ENCODE measurements at regions not wholly inside any gene's neighbourhood (a gene's known extent, or its start where the extent isn't known, plus 50 kb on each side); places are given as distances from the start of the nearest gene placed in this dataset.

DNA sequence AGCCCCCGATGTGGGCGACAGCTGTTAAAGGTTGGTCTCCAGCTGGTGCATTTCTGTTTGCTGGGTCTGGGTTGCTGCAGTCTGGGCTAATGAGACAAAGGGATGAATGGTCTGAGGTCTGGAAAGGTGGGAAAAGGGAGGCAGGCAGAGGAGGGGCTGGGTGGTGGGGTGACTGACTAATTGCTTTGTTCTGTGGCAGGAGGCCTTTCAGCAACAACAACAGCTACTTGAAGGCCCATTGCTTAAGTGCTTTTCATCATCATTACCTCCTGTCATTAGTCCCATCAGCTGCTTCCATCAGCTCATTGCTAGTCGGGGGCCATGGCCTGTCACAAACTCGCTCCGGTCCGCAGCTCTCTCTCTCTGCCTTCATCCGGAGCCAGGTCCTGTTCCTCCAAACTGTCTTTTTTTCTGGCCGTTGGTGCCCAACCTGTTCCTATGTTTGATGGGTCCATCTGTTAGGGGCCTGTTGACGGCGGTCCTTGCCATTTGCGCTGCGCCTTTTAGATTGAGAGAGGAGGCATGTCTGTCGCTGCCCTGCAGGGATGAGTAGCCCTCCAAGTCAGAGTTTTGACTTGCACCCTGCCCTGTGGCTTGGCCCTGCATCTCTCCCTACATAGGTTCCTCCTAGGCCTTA lies 105.6 kb upstream of the PLXNA2 start:
- TF ChIP-seq, protein P1, sequence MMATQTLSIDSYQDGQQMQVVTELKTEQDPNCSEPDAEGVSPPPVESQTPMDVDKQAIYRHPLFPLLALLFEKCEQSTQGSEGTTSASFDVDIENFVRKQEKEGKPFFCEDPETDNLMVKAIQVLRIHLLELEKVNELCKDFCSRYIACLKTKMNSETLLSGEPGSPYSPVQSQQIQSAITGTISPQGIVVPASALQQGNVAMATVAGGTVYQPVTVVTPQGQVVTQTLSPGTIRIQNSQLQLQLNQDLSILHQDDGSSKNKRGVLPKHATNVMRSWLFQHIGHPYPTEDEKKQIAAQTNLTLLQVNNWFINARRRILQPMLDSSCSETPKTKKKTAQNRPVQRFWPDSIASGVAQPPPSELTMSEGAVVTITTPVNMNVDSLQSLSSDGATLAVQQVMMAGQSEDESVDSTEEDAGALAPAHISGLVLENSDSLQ (IDR thresholded peaks at IDR 0.05) = no peak
- TF ChIP-seq HDGF (IDR thresholded peaks at IDR 0.05; ENCODE audit: borderline replicate concordance) (no peak), NFRKB (IDR thresholded peaks at IDR 0.05) (no peak), FOXK2 (IDR thresholded peaks at IDR 0.05) (no peak), FOXM1 (IDR thresholded peaks at IDR 0.05; ENCODE audit: borderline replicate concordance) (no peak), TARDBP (IDR thresholded peaks at IDR 0.05) (no peak), ELF4 (IDR thresholded peaks at IDR 0.05) (no peak), SP1 (IDR thresholded peaks at IDR 0.05) (no peak), SUZ12 (IDR thresholded peaks at IDR 0.05) (no peak), LEF1 (IDR thresholded peaks at IDR 0.05; ENCODE audit: borderline replicate concordance) (no peak)
